ENCODE measurements at regions not wholly inside any gene's neighbourhood (a gene's known extent, or its start where the extent isn't known, plus 50 kb on each side); places are given as distances from the start of the nearest gene placed in this dataset.
A peak's percentile ranks its signal among the peaks of the same experiment; 100 is the strongest.

DNA sequence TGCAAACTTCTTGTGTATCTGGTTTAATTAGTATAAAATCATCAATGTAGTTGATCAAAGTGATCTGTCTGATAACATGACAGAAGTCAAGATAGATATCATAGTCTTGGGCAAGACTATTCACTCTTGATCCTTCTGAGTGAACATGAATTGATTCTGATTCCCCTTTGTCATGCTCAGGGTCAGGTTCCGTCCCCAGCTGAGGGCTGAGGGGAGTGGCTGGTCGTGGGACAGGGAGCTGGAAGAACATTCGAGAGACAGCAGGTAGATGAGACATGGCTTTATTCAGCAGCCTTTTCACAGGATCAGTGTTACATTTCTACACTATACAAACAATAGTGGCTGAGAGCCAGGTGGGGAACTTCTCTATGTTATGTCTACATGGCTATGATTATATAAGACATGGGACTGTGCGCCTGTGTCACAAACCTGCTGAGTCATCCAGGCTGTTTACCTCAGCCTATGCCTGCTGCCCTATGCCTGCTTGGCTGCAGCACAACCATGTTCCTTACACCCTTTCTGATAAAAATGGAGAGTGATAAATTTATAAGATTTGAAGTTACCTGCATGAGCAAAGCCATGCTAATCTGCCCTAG, 586.9 kb upstream of the NR3C2 start (continued):
- TF ChIP-seq, protein P1, sequence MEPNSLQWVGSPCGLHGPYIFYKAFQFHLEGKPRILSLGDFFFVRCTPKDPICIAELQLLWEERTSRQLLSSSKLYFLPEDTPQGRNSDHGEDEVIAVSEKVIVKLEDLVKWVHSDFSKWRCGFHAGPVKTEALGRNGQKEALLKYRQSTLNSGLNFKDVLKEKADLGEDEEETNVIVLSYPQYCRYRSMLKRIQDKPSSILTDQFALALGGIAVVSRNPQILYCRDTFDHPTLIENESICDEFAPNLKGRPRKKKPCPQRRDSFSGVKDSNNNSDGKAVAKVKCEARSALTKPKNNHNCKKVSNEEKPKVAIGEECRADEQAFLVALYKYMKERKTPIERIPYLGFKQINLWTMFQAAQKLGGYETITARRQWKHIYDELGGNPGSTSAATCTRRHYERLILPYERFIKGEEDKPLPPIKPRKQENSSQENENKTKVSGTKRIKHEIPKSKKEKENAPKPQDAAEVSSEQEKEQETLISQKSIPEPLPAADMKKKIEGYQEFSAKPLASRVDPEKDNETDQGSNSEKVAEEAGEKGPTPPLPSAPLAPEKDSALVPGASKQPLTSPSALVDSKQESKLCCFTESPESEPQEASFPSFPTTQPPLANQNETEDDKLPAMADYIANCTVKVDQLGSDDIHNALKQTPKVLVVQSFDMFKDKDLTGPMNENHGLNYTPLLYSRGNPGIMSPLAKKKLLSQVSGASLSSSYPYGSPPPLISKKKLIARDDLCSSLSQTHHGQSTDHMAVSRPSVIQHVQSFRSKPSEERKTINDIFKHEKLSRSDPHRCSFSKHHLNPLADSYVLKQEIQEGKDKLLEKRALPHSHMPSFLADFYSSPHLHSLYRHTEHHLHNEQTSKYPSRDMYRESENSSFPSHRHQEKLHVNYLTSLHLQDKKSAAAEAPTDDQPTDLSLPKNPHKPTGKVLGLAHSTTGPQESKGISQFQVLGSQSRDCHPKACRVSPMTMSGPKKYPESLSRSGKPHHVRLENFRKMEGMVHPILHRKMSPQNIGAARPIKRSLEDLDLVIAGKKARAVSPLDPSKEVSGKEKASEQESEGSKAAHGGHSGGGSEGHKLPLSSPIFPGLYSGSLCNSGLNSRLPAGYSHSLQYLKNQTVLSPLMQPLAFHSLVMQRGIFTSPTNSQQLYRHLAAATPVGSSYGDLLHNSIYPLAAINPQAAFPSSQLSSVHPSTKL (CRISPR knock-in tag; IDR thresholded peaks at IDR 0.05) = peak; percentile 41
- TF ChIP-seq MAFF (IDR thresholded peaks at IDR 0.05; ENCODE audit: low read depth, low read length) = peak; percentile 65
- TF ChIP-seq MATR3 (CRISPR knock-in tag; IDR thresholded peaks at IDR 0.05) = no peak

DNA sequence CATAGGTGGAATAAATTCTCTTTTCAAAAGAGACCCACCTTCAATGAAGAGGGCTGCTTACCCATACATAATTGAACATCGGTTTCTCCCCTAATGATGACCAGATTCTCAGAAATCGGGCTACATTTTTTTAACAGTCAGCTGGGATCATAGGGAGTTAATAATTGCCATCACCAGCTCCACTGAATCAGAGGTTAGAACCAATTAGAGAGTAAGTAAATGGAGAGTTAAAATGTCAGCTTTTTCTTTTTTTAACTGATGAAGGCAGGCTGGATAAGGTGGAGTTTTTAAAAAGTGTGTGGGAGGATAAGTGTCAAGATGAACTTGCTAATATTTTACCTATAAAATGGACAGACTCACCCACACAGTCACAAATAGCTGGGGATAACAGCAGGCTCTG, 584.5 kb upstream of the NR3C2 start:
- ATAC-seq = no peak
- ChIA-PET CTCF (ENCODE audit: low intra/inter-chr PET ratio, low total read pairs) (no interaction called here), POLR2A (no interaction called here)
- no peak for FAIRE-seq
- no TSS peak for BruUV-seq (replicated peaks)
- in situ Hi-C loops (cut with HindIII; ENCODE audit: extremely low pct_ligation_motif_present, low pct_unique_long_range_greater_than_20kb) (no loop called here), intact Hi-C loops (cut with micrococcal nuclease; ENCODE audit: unreplicated experiment) (no loop called here)
- DNase-seq (ENCODE audit: low spot score) = no peak
- H3K4me2 ChIP-seq (ENCODE audit: low read depth, low read length) = no peak overlapping the region
- no peak overlapping the region for H3K9ac ChIP-seq (ENCODE audit: insufficient read depth, low read depth, low read length)
- WGBS (ENCODE audit: low lambda C conversion rate) = 3% methylated on average over 2 of the region's 2 CpGs
- H3K27me3 ChIP-seq (ENCODE audit: control insufficient read depth in 1 of 2, insufficient read depth in 2 of 2, low read length in 2 of 2) = no peaks in the 10 kb centered on the region; a peak in 1 of 5 replicates
- no peak overlapping the region for H3K4me3 ChIP-seq (replicated peaks in 1 of 3; ENCODE audit: insufficient read depth in 1 of 3, low read depth in 2 of 3, low read length in 3 of 3)
- no peaks in the 10 kb centered on the region for H4K20me1 ChIP-seq (ENCODE audit: insufficient read depth, low read length)
- no peak overlapping the region for H2AFZ ChIP-seq (ENCODE audit: low read length)
- no peaks in the 10 kb centered on the region for H3K79me2 ChIP-seq (ENCODE audit: insufficient read depth, low read length)
- no peak overlapping the region for H3K27ac ChIP-seq (ENCODE audit: extremely low read length, insufficient read depth, low read length)
- H3K9me3 ChIP-seq (ENCODE audit: low read length) = no peaks in the 10 kb centered on the region
- H3K36me3 ChIP-seq (replicated peaks in 1 of 2; ENCODE audit: control insufficient read depth in 1 of 2, insufficient read depth in 2 of 2, low read length in 2 of 2) = no peaks in the 10 kb centered on the region
- no peaks in the 10 kb centered on the region for H3K4me1 ChIP-seq (ENCODE audit: insufficient read depth, low read length)
- TF ChIP-seq ZNF547 (CRISPR knock-in tag; IDR thresholded peaks at IDR 0.05) (no peak), ZNF484 (CRISPR knock-in tag; IDR thresholded peaks at IDR 0.05; ENCODE audit: borderline replicate concordance, low read depth) (no peak)
- TF ChIP-seq, protein P2, sequence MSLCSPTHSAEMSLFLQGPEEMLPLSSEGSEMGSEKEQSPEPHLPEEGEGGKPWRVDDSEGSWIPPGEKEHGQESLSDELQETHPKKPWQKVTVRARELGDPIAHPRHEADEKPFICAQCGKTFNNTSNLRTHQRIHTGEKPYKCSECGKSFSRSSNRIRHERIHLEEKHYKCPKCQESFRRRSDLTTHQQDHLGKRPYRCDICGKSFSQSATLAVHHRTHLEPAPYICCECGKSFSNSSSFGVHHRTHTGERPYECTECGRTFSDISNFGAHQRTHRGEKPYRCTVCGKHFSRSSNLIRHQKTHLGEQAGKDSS (CRISPR knock-in tag; IDR thresholded peaks at IDR 0.05; ENCODE audit: borderline replicate concordance, low read depth) = no peak
- TF ChIP-seq, protein P3, sequence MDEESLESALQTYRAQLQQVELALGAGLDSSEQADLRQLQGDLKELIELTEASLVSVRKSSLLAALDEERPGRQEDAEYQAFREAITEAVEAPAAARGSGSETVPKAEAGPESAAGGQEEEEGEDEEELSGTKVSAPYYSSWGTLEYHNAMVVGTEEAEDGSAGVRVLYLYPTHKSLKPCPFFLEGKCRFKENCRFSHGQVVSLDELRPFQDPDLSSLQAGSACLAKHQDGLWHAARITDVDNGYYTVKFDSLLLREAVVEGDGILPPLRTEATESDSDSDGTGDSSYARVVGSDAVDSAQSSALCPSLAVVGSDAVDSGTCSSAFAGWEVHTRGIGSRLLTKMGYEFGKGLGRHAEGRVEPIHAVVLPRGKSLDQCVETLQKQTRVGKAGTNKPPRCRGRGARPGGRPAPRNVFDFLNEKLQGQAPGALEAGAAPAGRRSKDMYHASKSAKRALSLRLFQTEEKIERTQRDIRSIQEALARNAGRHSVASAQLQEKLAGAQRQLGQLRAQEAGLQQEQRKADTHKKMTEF (CRISPR knock-in tag; IDR thresholded peaks at IDR 0.05) = no peak
- TF ChIP-seq, protein P4, sequence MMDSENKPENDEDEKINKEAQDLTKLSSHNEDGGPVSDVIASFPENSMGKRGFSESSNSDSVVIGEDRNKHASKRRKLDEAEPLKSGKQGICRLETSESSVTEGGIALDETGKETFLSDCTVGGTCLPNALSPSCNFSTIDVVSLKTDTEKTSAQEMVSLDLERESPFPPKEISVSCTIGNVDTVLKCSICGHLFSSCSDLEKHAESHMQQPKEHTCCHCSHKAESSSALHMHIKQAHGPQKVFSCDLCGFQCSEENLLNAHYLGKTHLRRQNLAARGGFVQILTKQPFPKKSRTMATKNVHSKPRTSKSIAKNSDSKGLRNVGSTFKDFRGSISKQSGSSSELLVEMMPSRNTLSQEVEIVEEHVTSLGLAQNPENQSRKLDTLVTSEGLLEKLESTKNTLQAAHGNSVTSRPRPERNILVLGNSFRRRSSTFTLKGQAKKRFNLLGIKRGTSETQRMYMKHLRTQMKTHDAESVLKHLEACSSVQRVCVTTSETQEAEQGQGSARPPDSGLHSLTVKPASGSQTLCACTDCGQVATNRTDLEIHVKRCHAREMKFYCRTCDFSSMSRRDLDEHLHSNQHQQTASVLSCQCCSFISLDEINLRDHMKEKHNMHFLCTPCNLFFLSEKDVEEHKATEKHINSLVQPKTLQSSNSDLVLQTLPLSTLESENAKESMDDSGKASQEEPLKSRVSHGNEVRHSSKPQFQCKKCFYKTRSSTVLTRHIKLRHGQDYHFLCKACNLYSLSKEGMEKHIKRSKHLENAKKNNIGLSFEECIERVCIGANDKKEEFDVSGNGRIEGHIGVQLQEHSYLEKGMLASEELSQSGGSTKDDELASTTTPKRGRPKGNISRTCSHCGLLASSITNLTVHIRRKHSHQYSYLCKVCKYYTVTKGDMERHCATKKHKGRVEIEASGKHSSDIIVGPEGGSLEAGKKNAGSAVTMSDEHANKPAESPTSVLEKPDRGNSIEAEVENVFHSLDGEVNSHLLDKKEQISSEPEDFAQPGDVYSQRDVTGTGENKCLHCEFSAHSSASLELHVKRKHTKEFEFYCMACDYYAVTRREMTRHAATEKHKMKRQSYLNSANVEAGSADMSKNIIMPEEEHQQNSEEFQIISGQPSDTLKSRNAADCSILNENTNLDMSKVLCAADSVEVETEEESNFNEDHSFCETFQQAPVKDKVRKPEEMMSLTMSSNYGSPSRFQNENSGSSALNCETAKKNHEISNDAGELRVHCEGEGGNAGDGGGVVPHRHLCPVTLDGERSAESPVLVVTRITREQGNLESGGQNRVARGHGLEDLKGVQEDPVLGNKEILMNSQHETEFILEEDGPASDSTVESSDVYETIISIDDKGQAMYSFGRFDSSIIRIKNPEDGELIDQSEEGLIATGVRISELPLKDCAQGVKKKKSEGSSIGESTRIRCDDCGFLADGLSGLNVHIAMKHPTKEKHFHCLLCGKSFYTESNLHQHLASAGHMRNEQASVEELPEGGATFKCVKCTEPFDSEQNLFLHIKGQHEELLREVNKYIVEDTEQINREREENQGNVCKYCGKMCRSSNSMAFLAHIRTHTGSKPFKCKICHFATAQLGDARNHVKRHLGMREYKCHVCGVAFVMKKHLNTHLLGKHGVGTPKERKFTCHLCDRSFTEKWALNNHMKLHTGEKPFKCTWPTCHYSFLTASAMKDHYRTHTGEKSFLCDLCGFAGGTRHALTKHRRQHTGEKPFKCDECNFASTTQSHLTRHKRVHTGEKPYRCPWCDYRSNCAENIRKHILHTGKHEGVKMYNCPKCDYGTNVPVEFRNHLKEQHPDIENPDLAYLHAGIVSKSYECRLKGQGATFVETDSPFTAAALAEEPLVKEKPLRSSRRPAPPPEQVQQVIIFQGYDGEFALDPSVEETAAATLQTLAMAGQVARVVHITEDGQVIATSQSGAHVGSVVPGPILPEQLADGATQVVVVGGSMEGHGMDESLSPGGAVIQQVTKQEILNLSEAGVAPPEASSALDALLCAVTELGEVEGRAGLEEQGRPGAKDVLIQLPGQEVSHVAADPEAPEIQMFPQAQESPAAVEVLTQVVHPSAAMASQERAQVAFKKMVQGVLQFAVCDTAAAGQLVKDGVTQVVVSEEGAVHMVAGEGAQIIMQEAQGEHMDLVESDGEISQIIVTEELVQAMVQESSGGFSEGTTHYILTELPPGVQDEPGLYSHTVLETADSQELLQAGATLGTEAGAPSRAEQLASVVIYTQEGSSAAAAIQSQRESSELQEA (CRISPR knock-in tag; IDR thresholded peaks at IDR 0.05; ENCODE audit: not compliant biosample characterization) = no peak

Measured in HepG2 (cell line).